ENCODE measurements at regions not wholly inside any gene's neighbourhood (a gene's known extent, or its start where the extent isn't known, plus 50 kb on each side); places are given as distances from the start of the nearest gene placed in this dataset.

GRCh38 chr20:48096212-48096875, 311.1 kb upstream of the SULF2 start:
- TF ChIP-seq EP300 (IDR thresholded peaks at IDR 0.05; ENCODE audit: borderline replicate concordance) (no peak), REST (IDR thresholded peaks at IDR 0.05; ENCODE audit: low read depth) (no peak), MAX (IDR thresholded peaks at IDR 0.05) (no peak), EGR1 (IDR thresholded peaks at IDR 0.05) (no peak), CEBPB (IDR thresholded peaks at IDR 0.05) (no peak), TAF1 (IDR thresholded peaks at IDR 0.05; ENCODE audit: low read depth) (no peak), RAD21 (IDR thresholded peaks at IDR 0.05; ENCODE audit: low read depth) (no peak), NFIC (IDR thresholded peaks at IDR 0.05) (no peak), USF1 (IDR thresholded peaks at IDR 0.05) (no peak)

Data from Ishikawa (cell line).